ENCODE measurements at regions not wholly inside any gene's neighbourhood (a gene's known extent, or its start where the extent isn't known, plus 50 kb on each side); places are given as distances from the start of the nearest gene placed in this dataset.

DNA sequence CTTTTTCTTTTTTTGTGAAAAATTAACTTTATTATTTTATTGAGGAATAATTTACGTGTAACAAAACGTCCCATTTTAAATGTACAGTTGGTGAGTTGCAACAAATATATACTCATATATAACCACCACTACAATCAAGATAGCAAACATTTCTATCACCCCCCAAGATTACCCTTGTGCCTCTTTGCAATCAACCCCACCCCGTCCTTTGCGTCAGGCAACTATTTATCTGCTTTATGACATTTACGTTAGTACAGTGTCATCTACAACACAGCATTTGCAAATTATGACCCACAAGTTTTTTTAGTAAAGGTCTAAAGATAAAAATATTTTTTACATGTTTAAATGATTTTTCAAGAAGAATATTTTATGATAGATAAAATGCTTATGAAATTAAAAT lies 485.6 kb upstream of the SOX9 start:
- Histone ChIP-seq H3K4me3 (ENCODE audit: low read depth, low read length, poor library complexity, severe bottlenecking) (no peak overlapping the region), H3K4me1 (ENCODE audit: insufficient read depth, low read length, severe bottlenecking) (no peaks in the 10 kb centered on the region), H3K79me2 (ENCODE audit: insufficient read depth, low read length) (no peaks in the 10 kb centered on the region), H3K4me2 (ENCODE audit: low read length) (no peak overlapping the region), H3K36me3 (ENCODE audit: insufficient read depth, low read length) (no peaks in the 10 kb centered on the region), H3K9ac (ENCODE audit: low read length) (no peak overlapping the region), H3K27me3 (ENCODE audit: insufficient read depth, low read length) (no peaks in the 10 kb centered on the region), H4K20me1 (ENCODE audit: insufficient read depth, low read length) (no peaks in the 10 kb centered on the region), H3K9me2 (ENCODE audit: low read depth, low read length) (no peaks in the 10 kb centered on the region), H2AFZ (ENCODE audit: low read length) (no peak overlapping the region), H3F3A (ENCODE audit: insufficient read depth, low read length) (no peaks in the 10 kb centered on the region), H3K9me3 (ENCODE audit: low read length) (no peaks in the 10 kb centered on the region), H3K27ac (ENCODE audit: low read depth, low read length, poor library complexity, severe bottlenecking) (no peak overlapping the region)
- no peak for TF ChIP-seq EZH2 (IDR thresholded peaks at IDR 0.05; ENCODE audit: borderline replicate concordance, low read length)
- TF ChIP-seq, protein P1, sequence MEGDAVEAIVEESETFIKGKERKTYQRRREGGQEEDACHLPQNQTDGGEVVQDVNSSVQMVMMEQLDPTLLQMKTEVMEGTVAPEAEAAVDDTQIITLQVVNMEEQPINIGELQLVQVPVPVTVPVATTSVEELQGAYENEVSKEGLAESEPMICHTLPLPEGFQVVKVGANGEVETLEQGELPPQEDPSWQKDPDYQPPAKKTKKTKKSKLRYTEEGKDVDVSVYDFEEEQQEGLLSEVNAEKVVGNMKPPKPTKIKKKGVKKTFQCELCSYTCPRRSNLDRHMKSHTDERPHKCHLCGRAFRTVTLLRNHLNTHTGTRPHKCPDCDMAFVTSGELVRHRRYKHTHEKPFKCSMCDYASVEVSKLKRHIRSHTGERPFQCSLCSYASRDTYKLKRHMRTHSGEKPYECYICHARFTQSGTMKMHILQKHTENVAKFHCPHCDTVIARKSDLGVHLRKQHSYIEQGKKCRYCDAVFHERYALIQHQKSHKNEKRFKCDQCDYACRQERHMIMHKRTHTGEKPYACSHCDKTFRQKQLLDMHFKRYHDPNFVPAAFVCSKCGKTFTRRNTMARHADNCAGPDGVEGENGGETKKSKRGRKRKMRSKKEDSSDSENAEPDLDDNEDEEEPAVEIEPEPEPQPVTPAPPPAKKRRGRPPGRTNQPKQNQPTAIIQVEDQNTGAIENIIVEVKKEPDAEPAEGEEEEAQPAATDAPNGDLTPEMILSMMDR (IDR thresholded peaks at IDR 0.05; ENCODE audit: low read length), result no peak

DNA sequence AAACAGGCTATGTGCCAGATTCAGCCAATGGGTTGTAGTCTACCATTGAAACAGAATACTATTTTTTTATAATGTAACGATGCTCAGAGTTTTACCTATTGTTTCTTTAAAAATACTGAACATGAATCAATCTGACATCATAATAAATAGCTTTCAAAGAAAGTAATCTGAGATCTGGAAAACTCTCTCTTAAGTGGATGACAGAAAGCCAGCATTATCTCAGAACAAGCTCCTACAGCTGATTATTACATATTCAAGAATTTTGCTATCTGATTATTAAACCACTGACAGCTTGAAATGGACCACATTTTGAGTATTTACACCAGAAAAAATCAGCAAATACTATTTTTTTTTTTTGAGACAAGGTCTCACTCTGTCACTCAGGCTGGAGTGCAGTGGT lies 484.2 kb upstream of the SOX9 start:
- TF ChIP-seq EZH2 (IDR thresholded peaks at IDR 0.05; ENCODE audit: borderline replicate concordance, low read length), result no peak
- TF ChIP-seq, protein P1 (IDR thresholded peaks at IDR 0.05; ENCODE audit: low read length), result no peak
- Histone ChIP-seq H3K4me2 (ENCODE audit: low read length) (no peak overlapping the region), H3F3A (ENCODE audit: insufficient read depth, low read length) (no peaks in the 10 kb centered on the region), H3K9ac (ENCODE audit: low read length) (no peak overlapping the region), H3K27me3 (ENCODE audit: insufficient read depth, low read length) (no peaks in the 10 kb centered on the region), H3K9me3 (ENCODE audit: low read length) (no peaks in the 10 kb centered on the region), H3K27ac (ENCODE audit: low read depth, low read length, poor library complexity, severe bottlenecking) (no peak overlapping the region), H3K36me3 (ENCODE audit: insufficient read depth, low read length) (no peaks in the 10 kb centered on the region), H3K79me2 (ENCODE audit: insufficient read depth, low read length) (no peaks in the 10 kb centered on the region), H3K9me2 (ENCODE audit: low read depth, low read length) (no peaks in the 10 kb centered on the region), H3K4me3 (ENCODE audit: low read depth, low read length, poor library complexity, severe bottlenecking) (no peak overlapping the region), H4K20me1 (ENCODE audit: insufficient read depth, low read length) (no peaks in the 10 kb centered on the region), H2AFZ (ENCODE audit: low read length) (no peak overlapping the region), H3K4me1 (ENCODE audit: insufficient read depth, low read length, severe bottlenecking) (no peaks in the 10 kb centered on the region)

DNA sequence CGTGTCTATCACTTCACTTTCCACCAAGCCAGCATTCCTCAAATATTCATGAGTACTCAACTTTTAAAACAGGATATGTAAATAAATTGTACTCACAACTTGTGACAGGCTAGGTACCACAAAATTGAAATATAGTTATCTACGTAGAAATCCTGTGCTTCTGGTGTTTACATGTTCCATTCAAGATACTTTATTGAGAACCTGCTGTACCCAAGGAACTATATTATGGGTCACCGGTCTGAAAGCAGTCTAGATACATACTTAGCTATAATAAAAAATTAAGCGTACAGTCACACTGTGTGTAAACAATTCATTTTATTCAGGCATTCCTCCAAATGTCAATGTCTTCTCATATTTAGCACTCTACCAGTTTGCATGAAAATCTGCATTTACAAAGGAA lies 482.2 kb upstream of the SOX9 start:
- no peak overlapping the region for H3K4me3 ChIP-seq (ENCODE audit: low read depth, low read length, poor library complexity, severe bottlenecking)

More for the DNA sequence above, 482.2 kb upstream of the SOX9 start:
- Histone ChIP-seq H4K20me1 (ENCODE audit: insufficient read depth, low read length) (no peaks in the 10 kb centered on the region), H2AFZ (ENCODE audit: low read length) (no peak overlapping the region), H3K27me3 (ENCODE audit: insufficient read depth, low read length) (no peaks in the 10 kb centered on the region), H3K9me2 (ENCODE audit: low read depth, low read length) (no peaks in the 10 kb centered on the region), H3K4me1 (ENCODE audit: insufficient read depth, low read length, severe bottlenecking) (no peaks in the 10 kb centered on the region), H3K36me3 (ENCODE audit: insufficient read depth, low read length) (no peaks in the 10 kb centered on the region), H3K27ac (ENCODE audit: low read depth, low read length, poor library complexity, severe bottlenecking) (no peak overlapping the region), H3K9ac (ENCODE audit: low read length) (no peak overlapping the region), H3K4me2 (ENCODE audit: low read length) (no peak overlapping the region), H3K79me2 (ENCODE audit: insufficient read depth, low read length) (no peaks in the 10 kb centered on the region), H3F3A (ENCODE audit: insufficient read depth, low read length) (no peaks in the 10 kb centered on the region), H3K9me3 (ENCODE audit: low read length) (no peaks in the 10 kb centered on the region)
- TF ChIP-seq, protein P1 (IDR thresholded peaks at IDR 0.05; ENCODE audit: low read length), result no peak
- no peak for TF ChIP-seq EZH2 (IDR thresholded peaks at IDR 0.05; ENCODE audit: borderline replicate concordance, low read length)

Data from OCI-LY1 (cell line).